KMS-11 (cell line): ENCODE measurements at regions not wholly inside any gene's neighbourhood (a gene's known extent, or its start where the extent isn't known, plus 50 kb on each side); places are given as distances from the start of the nearest gene placed in this dataset.

ENCODE experiments used
- H2AFZ ChIP-seq: fragments of 200-600 bp; sonication (generic); 2 replicates; pipeline ENCODE4 v1.6.1; 2016; ENCODE audit warnings: antibody characterized with exemption, mixed run types, low read depth
- H3K27ac ChIP-seq: fragments of 200-600 bp; sonication (generic); 2 replicates; pipeline ENCODE4 v1.6.1; 2016; ENCODE audit warnings: mild to moderate bottlenecking, mixed run types
- H3K27me3 ChIP-seq: fragments of 200-600 bp; sonication (generic); 2 replicates; pipeline ENCODE4 v1.6.1; 2017; ENCODE audit warnings: mild to moderate bottlenecking, low read depth, mixed run types, moderate library complexity; ENCODE audit not compliant: insufficient read depth
- H3K36me3 ChIP-seq: fragments of 200-600 bp; sonication (generic); 2 replicates; pipeline ENCODE4 v1.6.1; 2017; ENCODE audit warnings: mild to moderate bottlenecking, mixed run types; ENCODE audit not compliant: insufficient read depth
- H3K4me1 ChIP-seq: fragments of 200-600 bp; sonication (generic); 2 replicates; pipeline ENCODE4 v1.6.1; 2016; ENCODE audit warnings: mild to moderate bottlenecking, low read depth, mixed run types; ENCODE audit not compliant: poor library complexity, severe bottlenecking
- H3K4me2 ChIP-seq: fragments of 200-600 bp; sonication (generic); 2 replicates; pipeline ENCODE4 v1.7.0; 2016; ENCODE audit warnings: mild to moderate bottlenecking, mixed run types
- H3K4me3 ChIP-seq: fragments of 200-600 bp; sonication (generic); IDR thresholded peaks from 2 replicates; pipeline ENCODE4 v1.6.1; 2017; ENCODE audit warnings: low read depth, low read length, mixed read lengths; ENCODE audit not compliant: insufficient read depth
- H3K79me2 ChIP-seq: fragments of 200-600 bp; sonication (generic); 2 replicates; pipeline ENCODE4 v1.6.1; 2016; ENCODE audit warnings: low read depth, mixed run types; ENCODE audit not compliant: insufficient read depth
- H3K9ac ChIP-seq: fragments of 200-600 bp; sonication (generic); 2 replicates; pipeline ENCODE4 v1.6.1; 2016; ENCODE audit warnings: mild to moderate bottlenecking, mixed run types
- H4K20me1 ChIP-seq: fragments of 200-600 bp; sonication (generic); 2 replicates; pipeline ENCODE4 v1.6.1; 2016; ENCODE audit warnings: mild to moderate bottlenecking, mixed run types; ENCODE audit not compliant: insufficient read depth
- TF ChIP-seq, protein P1 (sequence below): fragments of 200-600 bp; sonication (generic); conservative IDR thresholded peaks from 2 replicates; pipeline ENCODE4 v1.6.1; 2017; ENCODE audit warnings: low read depth, mild to moderate bottlenecking, antibody characterized with exemption, low read length, moderate library complexity, mixed read lengths

DNA sequence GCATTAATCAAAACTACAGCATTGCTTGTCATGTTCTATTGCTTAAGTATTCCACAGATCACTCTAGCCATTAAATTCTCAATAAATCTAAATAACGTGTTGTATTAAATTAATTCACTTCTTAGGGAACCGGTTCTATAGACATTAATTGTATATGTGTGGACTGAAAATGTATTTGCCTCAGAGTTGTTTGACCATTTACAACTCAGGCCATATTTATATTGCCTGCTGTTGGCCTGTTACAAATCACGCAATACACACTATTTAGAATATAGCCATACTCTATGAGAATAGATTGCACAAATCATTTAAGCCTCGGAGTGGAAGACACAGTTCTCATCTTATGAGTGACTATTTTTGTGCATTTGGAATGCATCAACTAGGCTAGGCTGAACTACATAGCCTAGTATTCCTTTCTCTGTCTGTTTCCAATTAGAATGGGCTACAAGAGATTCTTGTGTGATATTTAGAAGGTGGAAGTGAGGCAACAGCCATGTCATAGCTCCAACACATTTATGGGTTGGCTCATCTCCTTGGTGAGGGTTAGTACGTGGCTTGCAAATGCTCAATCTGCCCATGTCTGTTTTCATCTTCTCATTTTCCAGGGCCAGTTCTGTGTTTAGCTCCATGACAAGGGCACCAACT, 1116.1 kb downstream of the PCDH9 start:
- Histone ChIP-seq H3K4me1 (no peaks in the 10 kb centered on the region), H3K9ac (no peak overlapping the region), H2AFZ (no peak overlapping the region), H3K4me2 (no peak overlapping the region), H3K27ac (no peak overlapping the region), H3K27me3 (no peaks in the 10 kb centered on the region), H4K20me1 (no peaks in the 10 kb centered on the region), H3K4me3 (no peak overlapping the region), H3K79me2 (no peaks in the 10 kb centered on the region), H3K36me3 (no peaks in the 10 kb centered on the region)
- TF ChIP-seq, protein P1, sequence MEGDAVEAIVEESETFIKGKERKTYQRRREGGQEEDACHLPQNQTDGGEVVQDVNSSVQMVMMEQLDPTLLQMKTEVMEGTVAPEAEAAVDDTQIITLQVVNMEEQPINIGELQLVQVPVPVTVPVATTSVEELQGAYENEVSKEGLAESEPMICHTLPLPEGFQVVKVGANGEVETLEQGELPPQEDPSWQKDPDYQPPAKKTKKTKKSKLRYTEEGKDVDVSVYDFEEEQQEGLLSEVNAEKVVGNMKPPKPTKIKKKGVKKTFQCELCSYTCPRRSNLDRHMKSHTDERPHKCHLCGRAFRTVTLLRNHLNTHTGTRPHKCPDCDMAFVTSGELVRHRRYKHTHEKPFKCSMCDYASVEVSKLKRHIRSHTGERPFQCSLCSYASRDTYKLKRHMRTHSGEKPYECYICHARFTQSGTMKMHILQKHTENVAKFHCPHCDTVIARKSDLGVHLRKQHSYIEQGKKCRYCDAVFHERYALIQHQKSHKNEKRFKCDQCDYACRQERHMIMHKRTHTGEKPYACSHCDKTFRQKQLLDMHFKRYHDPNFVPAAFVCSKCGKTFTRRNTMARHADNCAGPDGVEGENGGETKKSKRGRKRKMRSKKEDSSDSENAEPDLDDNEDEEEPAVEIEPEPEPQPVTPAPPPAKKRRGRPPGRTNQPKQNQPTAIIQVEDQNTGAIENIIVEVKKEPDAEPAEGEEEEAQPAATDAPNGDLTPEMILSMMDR = no peak

DNA sequence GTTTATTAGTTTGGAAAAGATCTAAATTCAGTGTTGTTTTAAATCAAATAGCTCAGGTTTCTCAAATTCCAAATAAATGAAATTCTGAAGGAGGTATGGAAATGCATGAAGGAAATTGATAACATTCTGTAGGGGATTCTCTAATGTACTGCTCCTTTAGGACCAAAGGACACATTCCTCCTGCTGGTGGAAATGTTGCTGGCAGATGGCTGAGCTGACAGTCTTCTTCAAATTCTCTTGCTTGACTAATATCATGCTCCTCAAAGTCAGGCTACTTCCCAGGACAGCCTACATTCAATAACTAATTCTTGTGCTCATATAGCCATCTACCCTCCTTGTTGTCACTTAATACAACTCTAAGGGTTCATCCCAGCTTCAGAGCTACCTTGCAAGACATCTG, 1118.5 kb downstream of the PCDH9 start:
- TF ChIP-seq, protein P1 = no peak
- H3K36me3 ChIP-seq = no peaks in the 10 kb centered on the region
- no peak overlapping the region for H3K9ac ChIP-seq
- H3K27ac ChIP-seq = no peak overlapping the region
- no peak overlapping the region for H2AFZ ChIP-seq
- H3K27me3 ChIP-seq = no peaks in the 10 kb centered on the region
- H3K4me1 ChIP-seq = no peaks in the 10 kb centered on the region
- no peak overlapping the region for H3K4me3 ChIP-seq
- no peaks in the 10 kb centered on the region for H3K79me2 ChIP-seq
- no peak overlapping the region for H3K4me2 ChIP-seq
- no peaks in the 10 kb centered on the region for H4K20me1 ChIP-seq

DNA sequence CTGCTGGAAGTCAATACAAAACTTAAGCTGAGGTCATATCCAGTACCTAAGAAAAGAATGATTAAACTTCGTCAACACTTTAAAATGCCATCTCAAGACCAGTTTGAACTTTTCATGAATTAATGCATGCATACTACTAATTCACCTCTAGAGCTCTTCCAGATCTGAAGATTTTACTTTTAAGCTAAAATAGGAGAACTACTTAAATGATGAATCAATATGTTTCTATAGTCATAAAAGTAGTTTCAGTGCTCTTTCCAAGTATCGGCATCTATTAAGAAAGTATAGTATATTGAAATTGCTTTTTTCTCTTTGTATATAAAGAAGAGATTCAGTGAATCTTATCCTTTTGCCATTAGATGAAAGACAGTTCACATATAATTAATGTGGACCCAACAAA, 1123.9 kb downstream of the PCDH9 start:
- no peaks in the 10 kb centered on the region for H3K27me3 ChIP-seq
- no peaks in the 10 kb centered on the region for H3K36me3 ChIP-seq
- H3K27ac ChIP-seq = no peak overlapping the region
- no peak overlapping the region for H3K9ac ChIP-seq
- TF ChIP-seq, protein P1 = no peak
- H3K4me3 ChIP-seq = no peak overlapping the region
- H3K79me2 ChIP-seq = no peaks in the 10 kb centered on the region
- H3K4me2 ChIP-seq = no peak overlapping the region
- H3K4me1 ChIP-seq = no peaks in the 10 kb centered on the region
- no peaks in the 10 kb centered on the region for H4K20me1 ChIP-seq
- no peak overlapping the region for H2AFZ ChIP-seq

DNA sequence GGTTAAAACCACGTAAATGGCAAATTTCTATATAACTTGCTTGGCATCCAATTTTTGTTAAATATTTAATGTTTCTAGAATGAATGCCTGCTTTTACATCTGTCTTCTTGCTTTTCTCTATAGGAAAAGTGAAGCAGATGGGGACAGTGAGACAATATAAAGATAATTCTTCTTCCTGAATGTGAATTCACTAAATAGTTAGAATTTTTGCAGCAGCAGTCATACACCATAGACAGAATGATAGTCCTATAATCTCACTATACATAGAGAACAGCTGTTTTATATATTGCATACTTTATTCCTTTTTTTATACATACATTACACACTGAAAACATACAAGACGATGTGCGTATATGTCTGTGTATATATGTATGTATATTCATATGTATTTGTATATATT, 1127.3 kb downstream of the PCDH9 start:
- Histone ChIP-seq H3K79me2 (no peaks in the 10 kb centered on the region), H3K4me3 (no peak overlapping the region), H3K27ac (no peak overlapping the region), H3K36me3 (no peaks in the 10 kb centered on the region), H3K9ac (no peak overlapping the region), H4K20me1 (no peaks in the 10 kb centered on the region), H3K4me1 (no peaks in the 10 kb centered on the region), H3K27me3 (no peaks in the 10 kb centered on the region), H3K4me2 (no peak overlapping the region), H2AFZ (no peak overlapping the region)
- TF ChIP-seq, protein P1 = no peak
